GM12873 (cell line): ENCODE measurements at regions not wholly inside any gene's neighbourhood (a gene's known extent, or its start where the extent isn't known, plus 50 kb on each side); places are given as distances from the start of the nearest gene placed in this dataset.

ENCODE experiments used
- CTCF ChIP-seq: IDR thresholded peaks from 2 replicates; pipeline ENCODE4 v1.5.1; 2012; ENCODE audit warnings: low read depth, mild to moderate bottlenecking, moderate library complexity, low read length, control low read depth; ENCODE audit not compliant: insufficient read depth; ENCODE audit errors: missing control alignments

- no peak for TF ChIP-seq CTCF
Observed at GRCh38 chr17:53659181-53659580, 163.5 kb upstream of the KIF2B start.

GRCh38 chr17:53655591-53655990 lies 167.1 kb upstream of the KIF2B start:
- TF ChIP-seq CTCF: no peak

GRCh38 chr17:53649201-53649600 lies 173.5 kb upstream of the KIF2B start:
- TF ChIP-seq CTCF: no peak

- TF ChIP-seq CTCF: no peak
Observed at GRCh38 chr17:53646835-53647234, 175.9 kb upstream of the KIF2B start.

GRCh38 chr17:53640808-53641207 lies 181.9 kb upstream of the KIF2B start:
- no peak for TF ChIP-seq CTCF

- TF ChIP-seq CTCF: no peak
Observed at GRCh38 chr17:53635444-53635843, 187.3 kb upstream of the KIF2B start.

- no peak for TF ChIP-seq CTCF
Observed at GRCh38 chr17:53633856-53634255, 188.9 kb upstream of the KIF2B start.

GRCh38 chr17:53631486-53631885 lies 191.2 kb upstream of the KIF2B start:
- no peak for TF ChIP-seq CTCF
